Esophagus squamous epithelium (tissue), 4 donors: ENCODE measurements at regions not wholly inside any gene's neighbourhood (a gene's known extent, or its start where the extent isn't known, plus 50 kb on each side); places are given as distances from the start of the nearest gene placed in this dataset.

Source experiments
- CTCF ChIP-seq, 6 experiments: fragments of 450-650 bp in 4 of 6; fragments of 200-600 bp in 2 of 6; sonication (generic) in 2 of 6; IDR thresholded peaks; one replicate each; pipeline ENCODE4 v1.5.1; 2016 to 2019; ENCODE audit warnings: antibody characterized with exemption in 6 of 6, mild to moderate bottlenecking in 4 of 6, moderate library complexity in 4 of 6
- POLR2A ChIP-seq, 4 donors: fragments of 450-650 bp; IDR thresholded peaks; one replicate each; pipeline ENCODE4 v1.6.1; 2017; ENCODE audit warnings: antibody characterized with exemption in 4 of 4, mild to moderate bottlenecking in 4 of 4, moderate library complexity in 3 of 4

- TF ChIP-seq CTCF (IDR thresholded peaks at IDR 0.05): no peak
- no peak for TF ChIP-seq POLR2A (IDR thresholded peaks at IDR 0.05)
These were observed 65.4 kb upstream of the ST8SIA3 start for GRCh38 chr18:57286949-57287348.
